GM12865 (cell line): ENCODE measurements at regions not wholly inside any gene's neighbourhood (a gene's known extent, or its start where the extent isn't known, plus 50 kb on each side); places are given as distances from the start of the nearest gene placed in this dataset.

Experiments
- DNase-seq: peaks from one replicate; pipeline ENCODE4 v3.0.0; 2010; ENCODE audit warnings: low read depth
- H3K4me3 ChIP-seq: 2 replicates; pipeline ENCODE4 v1.5.1; 2011; ENCODE audit warnings: mild to moderate bottlenecking, low read depth, low read length, control low read depth
- TF ChIP-seq, protein P1 (sequence below): IDR thresholded peaks from 2 replicates; pipeline ENCODE4 v1.5.1; 2011; ENCODE audit warnings: low read length, control low read depth, low read depth, inconsistent platforms; ENCODE audit not compliant: insufficient read depth; ENCODE audit errors: missing control alignments

DNA sequence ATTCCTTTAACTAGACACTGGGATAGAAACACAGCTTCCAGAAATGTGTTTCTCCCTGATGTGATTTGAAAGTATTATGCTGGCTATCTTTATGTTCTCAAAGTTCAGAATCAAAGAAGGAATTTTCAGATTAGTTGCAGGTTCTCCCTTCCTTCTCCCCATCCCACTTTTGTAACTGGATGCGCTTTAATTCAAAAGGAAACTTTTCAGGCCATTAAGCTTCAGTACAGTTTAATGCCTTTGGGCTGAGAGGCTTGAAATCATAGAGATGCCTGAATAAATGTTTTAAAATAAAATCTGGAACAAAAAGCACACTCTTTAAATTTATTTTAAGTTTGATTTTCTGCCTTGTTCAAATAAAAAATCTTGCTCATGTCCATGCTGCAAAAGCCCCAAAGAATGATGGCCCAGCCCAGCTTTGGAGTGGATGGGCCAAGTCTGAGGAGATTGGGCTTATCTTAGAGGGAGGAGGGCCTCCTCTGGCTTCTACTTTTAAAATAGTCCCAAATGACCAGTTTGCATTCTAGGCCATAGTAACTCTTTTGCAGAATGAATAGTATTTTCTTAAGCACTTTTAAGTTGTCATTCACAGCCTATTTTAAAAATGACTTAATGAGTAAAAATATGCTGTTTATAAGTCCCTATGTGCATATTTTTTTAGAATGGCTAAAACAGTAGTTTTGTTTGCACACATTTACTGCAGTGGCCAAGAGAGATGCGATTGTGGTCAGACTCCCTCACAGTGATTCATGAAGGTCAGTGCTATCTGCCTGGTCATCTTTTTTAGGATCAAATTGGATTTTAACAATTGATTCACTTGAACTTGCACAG is 129.2 kb downstream of the MTX2 start:
- no peak overlapping the region for H3K4me3 ChIP-seq
- TF ChIP-seq, protein P1, sequence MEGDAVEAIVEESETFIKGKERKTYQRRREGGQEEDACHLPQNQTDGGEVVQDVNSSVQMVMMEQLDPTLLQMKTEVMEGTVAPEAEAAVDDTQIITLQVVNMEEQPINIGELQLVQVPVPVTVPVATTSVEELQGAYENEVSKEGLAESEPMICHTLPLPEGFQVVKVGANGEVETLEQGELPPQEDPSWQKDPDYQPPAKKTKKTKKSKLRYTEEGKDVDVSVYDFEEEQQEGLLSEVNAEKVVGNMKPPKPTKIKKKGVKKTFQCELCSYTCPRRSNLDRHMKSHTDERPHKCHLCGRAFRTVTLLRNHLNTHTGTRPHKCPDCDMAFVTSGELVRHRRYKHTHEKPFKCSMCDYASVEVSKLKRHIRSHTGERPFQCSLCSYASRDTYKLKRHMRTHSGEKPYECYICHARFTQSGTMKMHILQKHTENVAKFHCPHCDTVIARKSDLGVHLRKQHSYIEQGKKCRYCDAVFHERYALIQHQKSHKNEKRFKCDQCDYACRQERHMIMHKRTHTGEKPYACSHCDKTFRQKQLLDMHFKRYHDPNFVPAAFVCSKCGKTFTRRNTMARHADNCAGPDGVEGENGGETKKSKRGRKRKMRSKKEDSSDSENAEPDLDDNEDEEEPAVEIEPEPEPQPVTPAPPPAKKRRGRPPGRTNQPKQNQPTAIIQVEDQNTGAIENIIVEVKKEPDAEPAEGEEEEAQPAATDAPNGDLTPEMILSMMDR, result no peak
- DNase-seq, result no peak

- TF ChIP-seq, protein P1, result no peak
- no peak overlapping the region for H3K4me3 ChIP-seq
- DNase-seq, result no peak
These were observed 129.9 kb downstream of the MTX2 start for GRCh38 chr2:176399074-176399598.

GRCh38 chr2:176405477-176405876 is 136.2 kb downstream of the MTX2 start:
- DNase-seq, result no peak
- no peak overlapping the region for H3K4me3 ChIP-seq
- TF ChIP-seq, protein P1, result no peak

DNA sequence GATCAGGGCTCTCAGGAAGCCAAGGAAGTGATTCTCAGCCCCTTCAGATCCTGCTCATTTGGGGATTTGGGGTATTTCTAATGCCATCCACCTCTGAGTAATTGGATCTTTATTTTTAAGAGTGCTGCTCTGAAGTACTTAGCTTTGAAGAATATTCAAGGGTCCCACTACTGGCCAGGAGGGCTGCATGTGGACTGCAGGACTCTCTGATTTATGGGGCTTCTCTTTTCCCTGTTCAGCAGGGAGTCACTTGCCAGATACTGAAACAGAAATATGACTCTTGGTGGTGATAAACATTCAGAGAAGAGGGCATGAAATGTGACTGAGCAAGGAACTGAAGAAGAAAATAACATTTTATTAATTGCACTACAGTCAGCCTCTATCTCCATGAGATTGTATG is 138.5 kb downstream of the MTX2 start:
- TF ChIP-seq, protein P1, result no peak
- DNase-seq, result no peak
- H3K4me3 ChIP-seq, result no peak overlapping the region

GRCh38 chr2:176409671-176410070 is 140.4 kb downstream of the MTX2 start:
- DNase-seq, result no peak
- H3K4me3 ChIP-seq, result no peak overlapping the region
- TF ChIP-seq, protein P1, result no peak

- no peak overlapping the region for H3K4me3 ChIP-seq
- TF ChIP-seq, protein P1, result no peak
- no peak for DNase-seq
These were observed 142.9 kb downstream of the MTX2 start for GRCh38 chr2:176412136-176412535.
